ENCODE measurements at regions not wholly inside any gene's neighbourhood (a gene's known extent, or its start where the extent isn't known, plus 50 kb on each side); places are given as distances from the start of the nearest gene placed in this dataset.

DNA sequence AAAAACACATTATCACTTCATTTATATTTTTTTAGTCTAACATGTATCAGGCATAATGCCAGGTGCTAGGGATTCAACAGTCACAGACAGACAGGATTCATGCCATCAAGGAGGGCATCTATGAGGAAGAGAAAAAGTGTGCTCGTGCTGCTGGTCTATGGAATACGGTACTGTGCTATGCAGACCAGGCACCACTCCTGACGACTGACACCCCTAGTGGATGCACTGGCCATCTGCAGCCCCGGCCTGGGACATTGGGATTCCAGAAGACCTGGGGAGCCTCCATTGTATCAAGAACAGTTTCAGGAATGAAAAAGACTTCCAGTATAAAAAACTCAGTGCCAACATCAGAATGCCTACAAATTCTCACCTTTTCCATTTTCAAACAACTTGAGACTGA is 94.0 kb downstream of the KLF12 start:
- no peak for DNase-seq

- no peak for DNase-seq
These were observed 94.5 kb downstream of the KLF12 start for GRCh38 chr13:74039667-74040066.

DNA sequence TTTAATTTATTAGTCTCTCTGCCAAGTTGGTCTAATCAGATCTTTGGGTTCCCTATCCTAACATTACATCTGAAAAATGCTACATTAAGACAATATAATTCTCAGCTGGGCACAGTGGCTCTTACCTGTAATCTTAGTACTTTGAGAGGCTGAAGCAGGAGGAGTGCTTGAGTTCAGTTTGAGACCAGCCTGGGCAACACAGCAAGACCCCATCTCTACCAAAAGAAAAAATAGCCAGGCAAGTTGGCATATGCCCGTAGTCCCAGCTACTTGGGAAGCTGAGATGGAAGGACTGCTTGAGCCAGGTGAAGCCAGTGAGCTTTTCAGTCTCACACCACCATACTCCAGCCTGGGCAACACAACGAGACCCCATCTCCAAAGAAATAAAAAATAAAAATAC is 95.0 kb downstream of the KLF12 start:
- no peak for DNase-seq

- DNase-seq: no peak
These were observed 96.4 kb downstream of the KLF12 start for GRCh38 chr13:74037762-74038161.

- no peak for DNase-seq
These were observed 97.8 kb downstream of the KLF12 start for GRCh38 chr13:74036373-74036772.

DNA sequence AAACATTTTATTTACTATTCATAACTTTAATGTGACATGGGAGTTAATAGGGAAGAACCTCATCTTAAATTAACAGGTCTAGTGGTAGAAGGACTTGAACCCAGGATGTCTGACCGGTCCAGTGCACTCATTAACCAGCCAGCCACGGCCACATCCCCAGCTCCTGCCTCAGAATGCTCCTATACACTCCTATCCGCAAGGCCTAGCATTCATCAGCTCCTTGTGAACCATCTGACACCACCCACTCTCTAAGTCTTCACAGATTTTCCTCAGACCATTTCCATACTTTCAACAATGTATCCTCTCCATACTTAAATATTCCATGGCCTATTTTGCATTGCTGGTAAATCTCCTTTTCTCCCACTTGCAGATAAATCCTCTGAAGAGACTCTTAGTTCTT is 98.3 kb downstream of the KLF12 start:
- DNase-seq: no peak

DNA sequence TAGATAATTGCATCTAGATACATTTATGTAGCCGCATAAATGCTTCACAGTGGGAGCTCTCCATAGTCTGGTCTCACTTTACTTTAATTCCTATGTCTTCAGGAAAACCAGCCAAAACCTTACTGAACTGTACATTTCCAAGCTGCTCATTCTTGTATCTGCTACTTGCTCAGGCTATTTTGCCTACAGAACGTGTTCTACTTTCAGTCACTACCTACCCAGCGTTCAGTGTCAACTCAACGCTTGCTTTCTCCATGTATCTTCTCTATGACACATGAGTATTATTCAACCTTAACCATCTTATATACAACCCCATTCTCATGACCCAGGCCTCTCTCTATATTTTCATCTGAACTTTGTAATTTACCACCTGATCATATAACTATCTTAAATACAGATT is 101.9 kb downstream of the KLF12 start:
- no peak for DNase-seq

DNA sequence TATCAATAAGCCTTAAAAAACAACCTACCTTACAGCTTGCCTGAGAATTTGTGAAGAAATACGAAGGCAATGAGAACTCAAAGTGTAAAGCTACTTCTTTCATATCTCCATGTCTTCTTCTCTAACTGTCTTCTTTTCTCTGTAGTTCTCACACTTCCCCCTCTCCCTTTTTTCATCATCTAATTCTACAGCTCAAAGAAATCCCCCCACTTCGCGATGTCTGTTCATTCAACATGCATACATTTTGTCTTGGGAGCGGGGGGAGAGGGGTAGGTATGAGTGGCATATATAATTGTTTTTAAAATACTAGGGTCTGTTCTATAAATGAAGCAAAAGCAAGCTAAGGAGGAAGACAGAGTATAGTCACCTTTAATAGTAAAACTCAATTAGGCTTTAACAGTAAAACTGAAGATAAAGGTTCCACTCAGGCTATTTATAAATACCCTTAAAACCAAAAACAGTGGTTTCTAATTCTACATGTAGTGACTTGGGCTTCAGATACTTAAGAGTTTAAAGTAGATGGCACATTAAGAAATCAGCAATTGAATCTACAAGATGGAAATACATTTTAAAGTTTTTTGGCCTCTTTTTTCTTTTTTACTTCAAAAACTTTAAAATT is 106.9 kb downstream of the KLF12 start:
- DNase-seq: no peak

DNA sequence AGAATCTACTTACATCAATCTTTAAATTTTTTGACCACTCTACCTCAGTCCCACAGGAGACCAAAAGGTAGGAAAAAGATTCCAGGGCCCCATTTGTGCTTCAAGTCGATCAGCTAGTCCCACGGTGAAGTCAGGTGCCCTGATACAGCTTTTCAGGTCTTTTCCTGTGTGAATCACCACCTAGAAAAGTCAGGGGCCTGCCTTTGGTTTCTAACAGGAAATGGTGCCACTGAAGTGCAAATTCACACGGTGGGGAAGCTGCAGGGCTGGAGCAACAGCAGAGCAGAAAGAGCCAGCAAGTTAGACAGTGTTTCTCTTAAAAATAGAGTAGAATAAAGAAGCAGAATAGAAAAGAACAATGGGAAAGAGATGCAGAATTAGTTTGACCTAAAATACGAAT is 107.5 kb downstream of the KLF12 start:
- DNase-seq: no peak

DNA sequence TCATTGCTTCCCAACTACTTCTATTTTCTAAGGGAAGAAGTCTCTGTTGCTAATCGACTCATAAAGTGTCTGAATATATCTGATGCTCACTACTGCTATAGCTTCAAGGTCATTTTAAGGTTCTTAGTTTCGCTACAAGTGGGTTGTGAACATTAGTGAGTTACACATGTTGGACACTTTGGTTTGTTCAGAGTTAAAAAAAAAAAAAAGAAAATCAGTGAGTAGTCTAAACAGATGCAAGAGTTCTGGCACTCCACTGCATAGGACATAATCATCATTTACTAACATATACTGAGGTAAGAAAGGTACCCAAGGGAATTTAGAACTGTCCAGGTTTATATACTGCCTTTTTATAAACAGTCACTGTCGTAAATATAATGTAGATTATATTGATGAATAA is 108.8 kb downstream of the KLF12 start:
- no peak for DNase-seq

DNA sequence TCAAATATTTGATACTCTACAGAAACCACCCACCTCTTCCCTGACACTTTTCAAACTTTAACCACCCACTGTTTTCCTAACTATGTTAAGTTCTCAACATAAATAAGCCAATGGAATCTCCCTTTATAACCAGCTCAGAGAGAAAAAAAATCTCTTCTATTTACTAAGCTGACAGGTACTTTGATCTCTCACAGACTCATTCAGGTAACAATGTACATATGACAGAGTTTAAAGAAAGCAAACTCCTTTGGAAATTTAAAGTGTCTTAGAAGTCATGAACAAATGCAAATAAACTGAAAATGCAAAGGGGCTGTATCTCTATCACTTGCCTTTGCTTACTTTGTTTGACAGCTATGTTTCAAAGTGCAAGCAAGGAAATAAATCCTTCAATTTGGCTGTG is 109.3 kb downstream of the KLF12 start:
- DNase-seq: no peak

DNA sequence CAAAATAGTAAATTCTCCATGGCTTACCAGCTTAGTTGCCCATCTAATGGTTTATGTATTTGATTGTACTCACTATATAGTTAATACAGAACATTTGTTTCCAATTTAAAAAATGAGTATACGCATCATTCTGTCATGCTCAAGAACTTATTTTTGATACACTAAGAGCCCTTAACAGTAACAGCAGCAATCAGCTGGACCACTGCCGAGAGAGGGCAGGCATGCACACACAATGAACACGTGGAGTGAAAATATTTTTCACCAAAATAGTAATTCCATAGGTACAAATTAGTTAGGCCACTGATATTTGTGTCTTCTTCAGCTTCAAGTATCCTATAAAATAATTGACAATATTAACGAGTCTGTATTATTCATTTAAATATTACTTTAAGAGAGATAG is 109.9 kb downstream of the KLF12 start:
- no peak for DNase-seq

DNA sequence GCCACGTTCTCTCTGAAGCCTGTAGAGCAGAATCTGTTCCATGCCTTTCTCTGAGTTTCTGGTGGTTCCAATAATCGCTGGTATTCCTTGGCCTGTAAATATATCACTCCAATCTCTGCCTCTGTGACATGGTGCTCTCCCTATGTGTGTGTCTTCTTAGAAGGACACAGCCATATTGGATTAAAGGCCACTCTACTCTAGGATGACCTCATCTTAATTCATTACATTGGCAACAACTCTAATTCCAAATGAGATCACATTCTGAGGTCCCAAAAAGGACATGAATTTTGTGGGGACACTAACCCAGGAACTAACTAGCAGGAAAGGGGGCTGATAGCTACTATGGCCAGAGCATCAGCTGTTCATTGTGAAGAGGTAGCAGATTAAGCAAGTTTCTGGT is 110.7 kb downstream of the KLF12 start:
- DNase-seq: no peak

- no peak for DNase-seq
These were observed 112.7 kb downstream of the KLF12 start for GRCh38 chr13:74021505-74021904.

DNA sequence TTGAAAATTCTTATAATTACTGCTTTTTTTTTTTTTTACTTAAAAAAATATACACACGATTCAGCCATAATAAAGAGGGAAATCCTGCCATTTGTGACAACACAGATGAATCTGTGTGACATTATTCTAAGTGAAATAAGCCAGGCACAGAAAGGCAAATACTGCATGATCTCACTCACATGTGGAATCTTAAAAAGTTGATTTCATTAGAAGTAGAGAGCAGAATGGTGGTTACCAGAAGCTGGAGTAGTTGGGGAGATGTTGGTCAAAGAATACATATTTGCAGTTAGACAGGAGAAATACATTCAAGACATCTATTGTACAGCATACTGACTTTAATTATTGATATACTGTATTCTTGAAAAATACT is 116.2 kb downstream of the KLF12 start:
- DNase-seq: no peak

- no peak for DNase-seq
These were observed 116.7 kb downstream of the KLF12 start for GRCh38 chr13:74017301-74018061.

GRCh38 chr13:74015137-74015536 is 119.1 kb downstream of the KLF12 start:
- DNase-seq: no peak

DNA sequence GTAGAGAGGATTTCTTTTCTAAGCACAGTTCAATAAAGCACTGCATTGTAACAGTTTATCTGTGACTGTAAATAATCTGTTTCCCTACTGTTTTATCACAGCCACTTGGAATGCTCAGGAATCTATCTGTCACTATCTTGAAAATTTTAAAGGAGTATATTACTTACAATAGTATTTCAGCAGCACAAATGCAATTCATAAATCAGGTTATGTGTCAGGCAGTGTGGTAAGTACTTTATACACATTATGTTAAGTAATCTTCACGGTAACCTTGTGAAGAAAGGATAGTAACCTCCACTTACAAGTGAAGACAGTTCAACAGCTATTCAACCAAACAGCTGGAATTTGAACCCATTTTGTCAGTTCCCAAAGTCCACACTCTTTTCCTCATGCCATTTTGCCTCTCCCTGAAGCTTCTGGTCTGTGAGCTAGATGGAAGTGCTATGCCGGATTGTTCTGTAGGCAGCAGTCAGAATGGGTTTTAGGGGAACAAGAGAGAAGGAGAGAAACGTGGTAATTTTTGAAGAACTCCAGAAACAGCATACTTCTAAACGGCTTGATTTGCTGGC is 125.0 kb downstream of the KLF12 start:
- no peak for DNase-seq

- no peak for DNase-seq
These were observed 127.5 kb downstream of the KLF12 start for GRCh38 chr13:74006666-74007065.

- no peak for DNase-seq
These were observed 128.7 kb downstream of the KLF12 start for GRCh38 chr13:74005320-74006157.

GRCh38 chr13:74004109-74004508 is 130.1 kb downstream of the KLF12 start:
- no peak for DNase-seq

GRCh38 chr13:74003374-74003773 is 130.8 kb downstream of the KLF12 start:
- DNase-seq: no peak

DNA sequence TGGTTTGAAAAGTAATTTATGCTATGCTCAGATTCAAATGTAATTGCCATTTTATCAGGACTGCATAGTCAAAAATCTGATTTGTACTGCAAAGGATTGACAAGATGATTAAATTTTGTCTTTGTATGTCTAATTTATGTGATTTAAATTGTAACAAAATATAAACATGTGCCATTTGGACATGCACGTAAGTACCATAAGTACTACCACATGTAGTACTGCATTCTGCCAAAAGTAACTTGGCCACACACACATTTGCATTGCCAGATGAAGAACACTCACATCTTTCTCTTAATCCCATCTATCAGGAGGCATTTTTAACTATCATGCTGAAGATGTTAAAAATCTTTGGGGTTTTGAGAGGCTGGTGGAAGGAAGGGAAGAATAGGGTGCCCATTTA is 133.3 kb downstream of the KLF12 start:
- DNase-seq: no peak

GRCh38 chr13:73998631-73999030 is 135.6 kb downstream of the KLF12 start:
- no peak for DNase-seq
